Neural crest cell (in vitro differentiated cells): ENCODE measurements at regions not wholly inside any gene's neighbourhood (a gene's known extent, or its start where the extent isn't known, plus 50 kb on each side); places are given as distances from the start of the nearest gene placed in this dataset.

Experiments
- DNase-seq: peaks from one replicate; pipeline ENCODE4 v3.0.0; 2021; ENCODE audit warnings: low read depth, mixed read lengths, low spot score
- H3K27ac Mint-ChIP-seq: one replicate; pipeline ENCODE4 v1.8.0; 2021; ENCODE audit warnings: mild to moderate bottlenecking, mixed read lengths; ENCODE audit not compliant: unreplicated experiment
- H3K27me3 Mint-ChIP-seq: 2 replicates; pipeline ENCODE4 v1.8.0; 2021; ENCODE audit warnings: low read depth, mild to moderate bottlenecking, mixed read lengths
- H3K36me3 Mint-ChIP-seq: 2 replicates; pipeline ENCODE4 v1.8.0; 2021; ENCODE audit warnings: low read depth, mild to moderate bottlenecking, mixed read lengths
- H3K4me1 Mint-ChIP-seq: 2 replicates; pipeline ENCODE4 v1.8.0; 2021; ENCODE audit warnings: mixed read lengths
- H3K4me3 Mint-ChIP-seq: one replicate; pipeline ENCODE4 v1.8.0; 2021; ENCODE audit warnings: mild to moderate bottlenecking, mixed read lengths
- H3K9me3 Mint-ChIP-seq: 2 replicates; pipeline ENCODE4 v1.8.0; 2021; ENCODE audit warnings: mixed read lengths
- CTCF ChIP-seq: fragments of 200-600 bp; sonication (generic); conservative IDR thresholded peaks from 2 replicates; pipeline ENCODE4 v1.5.0; 2021; ENCODE audit warnings: antibody characterized with exemption, mild to moderate bottlenecking

- Mint-ChIP-seq H3K9me3 (no peaks in the 10 kb centered on the region), H3K27me3 (peaks cover 19% of the 10 kb centered on the region)
- TF ChIP-seq CTCF: no peak
Observed at GRCh38 chr20:19008497-19008896, 194.9 kb downstream of the SCP2D1 start.

GRCh38 chr20:19009081-19009688 lies 195.6 kb downstream of the SCP2D1 start:
- H3K27me3 Mint-ChIP-seq: peaks cover 18% of the 10 kb centered on the region
- DNase-seq: no peak
- no peaks in the 10 kb centered on the region for H3K4me1 Mint-ChIP-seq
- H3K36me3 Mint-ChIP-seq: no peaks in the 10 kb centered on the region
- no peak for TF ChIP-seq CTCF
- H3K4me3 Mint-ChIP-seq: no peak overlapping the region
- H3K27ac Mint-ChIP-seq: no peak overlapping the region
- no peaks in the 10 kb centered on the region for H3K9me3 Mint-ChIP-seq

More at GRCh38 chr20:19008497-19008896, 194.9 kb downstream of the SCP2D1 start:
- Mint-ChIP-seq H3K4me3 (no peak overlapping the region), H3K4me1 (no peaks in the 10 kb centered on the region), H3K27ac (no peak overlapping the region), H3K36me3 (no peaks in the 10 kb centered on the region)
- DNase-seq: no peak

- Mint-ChIP-seq H3K27ac (no peak overlapping the region), H3K4me3 (no peak overlapping the region), H3K4me1 (no peaks in the 10 kb centered on the region), H3K9me3 (no peaks in the 10 kb centered on the region), H3K36me3 (no peaks in the 10 kb centered on the region), H3K27me3 (peaks cover 8% of the 10 kb centered on the region)
- no peak for DNase-seq
- TF ChIP-seq CTCF: no peak
Observed at GRCh38 chr20:19012676-19013075, 199.1 kb downstream of the SCP2D1 start.

- Mint-ChIP-seq H3K36me3 (no peaks in the 10 kb centered on the region), H3K27ac (no peak overlapping the region), H3K27me3 (peaks cover 6% of the 10 kb centered on the region), H3K4me3 (no peak overlapping the region), H3K9me3 (no peaks in the 10 kb centered on the region), H3K4me1 (no peaks in the 10 kb centered on the region)
- no peak for DNase-seq
- no peak for TF ChIP-seq CTCF
Observed at GRCh38 chr20:19013907-19014306, 198.5 kb upstream of the SLC24A3 start.

- no peak overlapping the region for H3K4me3 Mint-ChIP-seq
- no peak for TF ChIP-seq CTCF
- H3K9me3 Mint-ChIP-seq: no peaks in the 10 kb centered on the region
- no peaks in the 10 kb centered on the region for H3K36me3 Mint-ChIP-seq
- peaks cover 6% of the 10 kb centered on the region for H3K27me3 Mint-ChIP-seq
- H3K4me1 Mint-ChIP-seq: no peaks in the 10 kb centered on the region
- no peak overlapping the region for H3K27ac Mint-ChIP-seq
- no peak for DNase-seq
Observed at GRCh38 chr20:19015351-19016139, 196.9 kb upstream of the SLC24A3 start.
